HG03342 (cell line): ENCODE measurements at regions not wholly inside any gene's neighbourhood (a gene's known extent, or its start where the extent isn't known, plus 50 kb on each side); places are given as distances from the start of the nearest gene placed in this dataset.

Source experiments
- ATAC-seq: cut with Tn5 transposase; IDR thresholded peaks from one replicate; pipeline ENCODE4 v1.9.1; 2021; ENCODE audit warnings: mild to moderate bottlenecking, moderate library complexity; ENCODE audit not compliant: unreplicated experiment

GRCh38 chr11:19345848-19346681 is 105.3 kb upstream of the E2F8 start:
- peak; percentile 35 for ATAC-seq

GRCh38 chr11:19345519-19345847 is 104.7 kb upstream of the E2F8 start:
- peak; percentile 11 for ATAC-seq

GRCh38 chr11:19344661-19345518 is 104.1 kb upstream of the E2F8 start:
- peak; percentile 53 for ATAC-seq

- ATAC-seq: no peak
Measured at GRCh38 chr11:19342036-19342435, 101.3 kb upstream of the E2F8 start.

GRCh38 chr11:19338375-19338774 is 97.6 kb upstream of the E2F8 start:
- no peak for ATAC-seq

- no peak for ATAC-seq
Measured at GRCh38 chr11:19337779-19338178, 97.0 kb upstream of the E2F8 start.

GRCh38 chr11:19336331-19336730 is 95.6 kb upstream of the E2F8 start:
- ATAC-seq: no peak

GRCh38 chr11:19332476-19332875 is 91.7 kb upstream of the E2F8 start:
- ATAC-seq: peak; percentile 89

GRCh38 chr11:19330416-19330815 is 89.7 kb upstream of the E2F8 start:
- no peak for ATAC-seq

GRCh38 chr11:19329970-19330369 is 89.2 kb upstream of the E2F8 start:
- no peak for ATAC-seq

GRCh38 chr11:19328586-19329311 is 88.0 kb upstream of the E2F8 start:
- ATAC-seq: no peak

GRCh38 chr11:19327280-19327679 is 86.5 kb upstream of the E2F8 start:
- ATAC-seq: no peak

GRCh38 chr11:19326499-19326898 is 85.8 kb upstream of the E2F8 start:
- no peak for ATAC-seq

- no peak for ATAC-seq
Measured at GRCh38 chr11:19323502-19323901, 82.8 kb upstream of the E2F8 start.

GRCh38 chr11:19321351-19321750 is 80.6 kb upstream of the E2F8 start:
- ATAC-seq: no peak

- ATAC-seq: no peak
Measured at GRCh38 chr11:19320827-19321226, 80.1 kb upstream of the E2F8 start.

GRCh38 chr11:19316434-19316833 is 75.7 kb upstream of the E2F8 start:
- no peak for ATAC-seq

GRCh38 chr11:19315511-19315910 is 74.8 kb upstream of the E2F8 start:
- no peak for ATAC-seq

GRCh38 chr11:19313140-19313539 is 72.4 kb upstream of the E2F8 start:
- ATAC-seq: no peak

- ATAC-seq: peak; percentile 72
Measured at GRCh38 chr11:19311308-19312030, 70.7 kb upstream of the E2F8 start.

GRCh38 chr11:19307498-19307897 is 66.8 kb upstream of the E2F8 start:
- no peak for ATAC-seq
